Thyroid gland (tissue), 4 donors: ENCODE measurements at regions not wholly inside any gene's neighbourhood (a gene's known extent, or its start where the extent isn't known, plus 50 kb on each side); places are given as distances from the start of the nearest gene placed in this dataset.

Source experiments
- DNase-seq, 2 donors: peaks; one replicate each; pipeline ENCODE4 v3.0.0-alpha.2; 2019
- H3K27ac ChIP-seq, 3 donors: fragments of 200-600 bp; sonication (generic); 1 replicate in 2 of 3; 2 replicates in 1 of 3; pipeline ENCODE4 v1.5.1; 2016 to 2019; ENCODE audit warnings: mild to moderate bottlenecking in 1 of 3, moderate library complexity in 1 of 3
- H3K27me3 ChIP-seq: fragments of 200-600 bp; sonication (generic); one replicate; pipeline ENCODE4 v1.5.1; 2019
- H3K36me3 ChIP-seq, 2 donors: fragments of 200-600 bp; sonication (generic); one replicate each; pipeline ENCODE4 v1.5.1; 2016 to 2019
- H3K4me1 ChIP-seq, 2 donors: fragments of 200-600 bp; sonication (generic); one replicate each; pipeline ENCODE4 v1.5.1; 2017 to 2019
- H3K4me3 ChIP-seq, 3 donors: fragments of 200-600 bp; sonication (generic); replicated peaks in 1 of 3; 1 replicate in 2 of 3; 2 replicates in 1 of 3; pipeline ENCODE4 v1.5.1; 2016; ENCODE audit warnings: mild to moderate bottlenecking in 1 of 3
- H3K9me3 ChIP-seq: fragments of 200-600 bp; sonication (generic); one replicate; pipeline ENCODE4 v1.5.1; 2017
- POLR2A ChIP-seq, 2 donors: fragments of 450-650 bp; IDR thresholded peaks; one replicate each; pipeline ENCODE4 v1.6.1; 2017; ENCODE audit warnings: antibody characterized with exemption in 2 of 2, mild to moderate bottlenecking in 2 of 2, moderate library complexity in 1 of 2
- whole genome bisulfite sequencing, 2 donors: methylation state at CpG; one replicate each; pipeline ENCODE4 v1.1.5; 2017; 5-methylcytosine and 5-hydroxymethylcytosine counted together
- intact Hi-C: fragments of 100-400 bp; cut with DNase I; formaldehyde crosslinking; loops from one replicate; pipeline ENCODE4 v1.15.1; 2023
- TF ChIP-seq, protein P1 (sequence below), 6 experiments: fragments of 200-600 bp in 3 of 6; fragments of 450-650 bp in 3 of 6; sonication (generic) in 3 of 6; IDR thresholded peaks; one replicate each; pipeline ENCODE4 v1.5.1; 2016 to 2019; ENCODE audit warnings: antibody characterized with exemption in 6 of 6, mild to moderate bottlenecking in 2 of 6, inconsistent platforms in 1 of 6, moderate library complexity in 1 of 6

GRCh38 chr9:23220957-23221356, 605.1 kb downstream of the ELAVL2 start:
- Histone ChIP-seq H3K4me1 (no peaks in the 10 kb centered on the region), H3K9me3 (no peaks in the 10 kb centered on the region), H3K36me3 (no peaks in the 10 kb centered on the region), H3K27me3 (no peaks in the 10 kb centered on the region), H3K4me3 (no peak overlapping the region), H3K27ac (no peak overlapping the region)
- WGBS, 2 donors: 76 to 80% methylated on average over 3 of the region's 3 CpGs
- intact Hi-C loops: no loop called here
- DNase-seq: no peak
- TF ChIP-seq POLR2A (IDR thresholded peaks at IDR 0.05): no peak
- TF ChIP-seq, protein P1, sequence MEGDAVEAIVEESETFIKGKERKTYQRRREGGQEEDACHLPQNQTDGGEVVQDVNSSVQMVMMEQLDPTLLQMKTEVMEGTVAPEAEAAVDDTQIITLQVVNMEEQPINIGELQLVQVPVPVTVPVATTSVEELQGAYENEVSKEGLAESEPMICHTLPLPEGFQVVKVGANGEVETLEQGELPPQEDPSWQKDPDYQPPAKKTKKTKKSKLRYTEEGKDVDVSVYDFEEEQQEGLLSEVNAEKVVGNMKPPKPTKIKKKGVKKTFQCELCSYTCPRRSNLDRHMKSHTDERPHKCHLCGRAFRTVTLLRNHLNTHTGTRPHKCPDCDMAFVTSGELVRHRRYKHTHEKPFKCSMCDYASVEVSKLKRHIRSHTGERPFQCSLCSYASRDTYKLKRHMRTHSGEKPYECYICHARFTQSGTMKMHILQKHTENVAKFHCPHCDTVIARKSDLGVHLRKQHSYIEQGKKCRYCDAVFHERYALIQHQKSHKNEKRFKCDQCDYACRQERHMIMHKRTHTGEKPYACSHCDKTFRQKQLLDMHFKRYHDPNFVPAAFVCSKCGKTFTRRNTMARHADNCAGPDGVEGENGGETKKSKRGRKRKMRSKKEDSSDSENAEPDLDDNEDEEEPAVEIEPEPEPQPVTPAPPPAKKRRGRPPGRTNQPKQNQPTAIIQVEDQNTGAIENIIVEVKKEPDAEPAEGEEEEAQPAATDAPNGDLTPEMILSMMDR (IDR thresholded peaks at IDR 0.05): no peak

- Histone ChIP-seq H3K4me1 (no peaks in the 10 kb centered on the region), H3K36me3 (no peaks in the 10 kb centered on the region), H3K27me3 (no peaks in the 10 kb centered on the region), H3K4me3 (no peak overlapping the region), H3K9me3 (no peaks in the 10 kb centered on the region), H3K27ac (no peak overlapping the region)
- 52 to 66% methylated on average over 6 of the region's 6 CpGs for WGBS, 2 donors
- TF ChIP-seq, protein P1 (IDR thresholded peaks at IDR 0.05): no peak
- no peak for TF ChIP-seq POLR2A (IDR thresholded peaks at IDR 0.05)
- DNase-seq: no peak
- intact Hi-C loops: no loop called here
Measured at GRCh38 chr9:23229890-23230317, 596.1 kb downstream of the ELAVL2 start.

GRCh38 chr9:23232831-23233230, 593.2 kb downstream of the ELAVL2 start:
- no peak overlapping the region for H3K4me3 ChIP-seq
- no peak overlapping the region for H3K27ac ChIP-seq
- H3K9me3 ChIP-seq: no peaks in the 10 kb centered on the region
- WGBS, 2 donors: 73 to 81% methylated on average over 2 of the region's 2 CpGs
- H3K27me3 ChIP-seq: no peaks in the 10 kb centered on the region
- H3K36me3 ChIP-seq: no peaks in the 10 kb centered on the region
- no peak for DNase-seq
- no peaks in the 10 kb centered on the region for H3K4me1 ChIP-seq
- intact Hi-C loops: no loop called here
- TF ChIP-seq, protein P1 (IDR thresholded peaks at IDR 0.05): no peak
- TF ChIP-seq POLR2A (IDR thresholded peaks at IDR 0.05): no peak

DNA sequence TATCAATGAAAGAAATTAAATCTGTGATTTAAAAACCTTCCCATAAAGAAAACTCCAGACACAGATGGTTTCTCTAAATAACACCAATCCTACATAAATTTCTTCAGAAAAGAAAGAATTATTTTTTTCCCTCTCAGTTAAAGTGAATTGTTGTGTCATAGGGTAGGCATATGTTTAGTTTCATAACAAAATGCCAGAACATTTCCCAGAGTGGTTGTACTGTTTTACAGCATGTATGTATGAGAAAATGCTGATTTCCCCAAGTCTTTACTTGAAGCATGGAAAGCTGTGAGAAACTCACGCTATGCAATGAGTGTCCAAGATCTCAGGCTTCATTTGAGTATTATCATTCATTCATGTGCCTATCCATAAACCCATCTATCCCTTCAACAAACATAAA, 582.5 kb downstream of the ELAVL2 start:
- Histone ChIP-seq H3K9me3 (no peaks in the 10 kb centered on the region), H3K4me1 (no peaks in the 10 kb centered on the region), H3K27me3 (no peaks in the 10 kb centered on the region), H3K36me3 (no peaks in the 10 kb centered on the region), H3K27ac (no peak overlapping the region), H3K4me3 (no peak overlapping the region)
- no peak for DNase-seq
- TF ChIP-seq, protein P1 (IDR thresholded peaks at IDR 0.05): no peak
- TF ChIP-seq POLR2A (IDR thresholded peaks at IDR 0.05): no peak
- WGBS, 2 donors: 93 to 94% methylated on average over 1 of the region's 1 CpG
- intact Hi-C loops: no loop called here

GRCh38 chr9:23245067-23245466, 581.0 kb downstream of the ELAVL2 start:
- Histone ChIP-seq H3K27me3 (no peaks in the 10 kb centered on the region), H3K4me3 (no peak overlapping the region), H3K4me1 (no peaks in the 10 kb centered on the region), H3K36me3 (no peaks in the 10 kb centered on the region), H3K27ac (no peak overlapping the region), H3K9me3 (no peaks in the 10 kb centered on the region)
- no peak for DNase-seq
- intact Hi-C loops: no loop called here
- TF ChIP-seq, protein P1 (IDR thresholded peaks at IDR 0.05): no peak
- TF ChIP-seq POLR2A (IDR thresholded peaks at IDR 0.05): no peak
